SH-SY5Y (cell line): ENCODE measurements at regions not wholly inside any gene's neighbourhood (a gene's known extent, or its start where the extent isn't known, plus 50 kb on each side); places are given as distances from the start of the nearest gene placed in this dataset.

Experiments used
- GATA2 ChIP-seq: IDR thresholded peaks from 2 replicates; pipeline ENCODE4 v1.6.1; 2011; ENCODE audit warnings: mild to moderate bottlenecking, low read depth, low read length
- GATA3 ChIP-seq: IDR thresholded peaks from 2 replicates; pipeline ENCODE4 v1.6.1; 2011; ENCODE audit warnings: low read depth, mild to moderate bottlenecking, low read length, moderate library complexity

- TF ChIP-seq GATA2, result no peak
- no peak for TF ChIP-seq GATA3
These were observed 708.1 kb upstream of the ADGRL4 start for GRCh38 chr1:79714664-79715063.
